DND-41 (cell line): ENCODE measurements at regions not wholly inside any gene's neighbourhood (a gene's known extent, or its start where the extent isn't known, plus 50 kb on each side); places are given as distances from the start of the nearest gene placed in this dataset.
A peak's percentile ranks its signal among the peaks of the same experiment; 100 is the strongest.

Source experiments
- ATAC-seq: fragments of 200-7000 bp; cut with Tn5 transposase; 3 replicates; pipeline ENCODE4 v1.9.1; 2021; ENCODE audit warnings: low read depth; ENCODE audit not compliant: insufficient read depth
- DNase-seq: peaks from one replicate; pipeline ENCODE4 v3.0.0-alpha.2; 2020
- H2AFZ ChIP-seq: 2 replicates; pipeline ENCODE4 v1.6.0; 2012; ENCODE audit warnings: low read depth, low read length
- H3K27ac ChIP-seq: 2 replicates; pipeline ENCODE4 v1.5.1; 2012; ENCODE audit warnings: low read length, inconsistent platforms
- H3K27me3 ChIP-seq: fragments of 200-600 bp; sonication (generic); 2 replicates; pipeline ENCODE4 v1.6.0; 2012; ENCODE audit warnings: low read length, mild to moderate bottlenecking, inconsistent platforms; ENCODE audit not compliant: insufficient read depth, poor library complexity
- H3K36me3 ChIP-seq: 2 replicates; pipeline ENCODE4 v1.5.1; 2012; ENCODE audit warnings: low read length, inconsistent platforms; ENCODE audit not compliant: insufficient read depth
- H3K4me1 ChIP-seq: 2 replicates; pipeline ENCODE4 v1.5.1; 2012; ENCODE audit warnings: mild to moderate bottlenecking, low read length; ENCODE audit not compliant: insufficient read depth
- H3K4me2 ChIP-seq: 2 replicates; pipeline ENCODE4 v1.6.0; 2012; ENCODE audit warnings: mild to moderate bottlenecking, moderate library complexity, low read length, inconsistent platforms; ENCODE audit not compliant: insufficient read depth
- H3K4me3 ChIP-seq, 2 experiments: fragments of 200-600 bp in 1 of 2; shearing (Covaris generic) in 1 of 2; 2 replicates each; pipeline ENCODE4 v1.5.1; 2012 to 2016; ENCODE audit warnings: inconsistent platforms in 2 of 2, low read length in 2 of 2, mild to moderate bottlenecking in 2 of 2, low read depth in 1 of 2, moderate library complexity in 1 of 2
- H3K79me2 ChIP-seq: 2 replicates; pipeline ENCODE4 v1.6.0; 2012; ENCODE audit warnings: low read length, inconsistent platforms; ENCODE audit not compliant: insufficient read depth
- H3K9ac ChIP-seq: 2 replicates; pipeline ENCODE4 v1.6.0; 2012; ENCODE audit warnings: low read depth, mild to moderate bottlenecking, inconsistent platforms, low read length, moderate library complexity
- H3K9me3 ChIP-seq: 2 replicates; pipeline ENCODE4 v1.5.1; 2012; ENCODE audit warnings: low read length, moderate library complexity, mild to moderate bottlenecking, inconsistent platforms; ENCODE audit not compliant: insufficient read depth, severe bottlenecking
- H4K20me1 ChIP-seq: 2 replicates; pipeline ENCODE4 v1.6.0; 2012; ENCODE audit warnings: low read length; ENCODE audit not compliant: insufficient read depth
- CTCF ChIP-seq: IDR thresholded peaks from 2 replicates; pipeline ENCODE4 v1.5.1; 2012; ENCODE audit warnings: borderline replicate concordance, low read length, moderate library complexity, mild to moderate bottlenecking; ENCODE audit not compliant: poor library complexity, severe bottlenecking; ENCODE audit errors: extremely low read depth
- EZH2 ChIP-seq: IDR thresholded peaks from 3 replicates; pipeline ENCODE4 v1.6.1; 2012; ENCODE audit warnings: borderline replicate concordance, low read depth, mild to moderate bottlenecking, moderate library complexity, low read length, inconsistent platforms; ENCODE audit not compliant: severe bottlenecking

DNA sequence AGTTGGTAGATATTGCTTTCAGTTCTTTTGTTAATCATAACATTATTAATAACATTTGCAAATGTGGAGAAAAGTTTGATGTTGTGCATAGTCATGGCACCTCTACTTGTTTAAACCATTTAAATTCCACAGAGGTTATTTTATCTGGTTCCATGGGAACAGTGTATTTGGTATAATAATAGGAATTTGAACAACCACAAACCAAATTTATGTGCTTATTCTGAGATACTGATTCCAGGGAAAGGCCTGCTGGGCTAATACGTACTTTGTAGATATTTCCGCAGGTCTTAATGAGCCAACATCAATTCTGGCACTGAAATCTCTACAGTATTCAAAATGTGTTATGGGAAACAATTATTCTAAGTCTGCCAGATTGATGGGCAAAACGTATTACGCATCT, 319.0 kb downstream of the DKK2 start:
- Histone ChIP-seq H2AFZ (no peak overlapping the region), H3K4me3 (no peak overlapping the region), H3K4me2 (no peak overlapping the region), H3K27ac (no peak overlapping the region), H3K36me3 (no peaks in the 10 kb centered on the region), H3K27me3 (no peaks in the 10 kb centered on the region), H3K79me2 (no peaks in the 10 kb centered on the region), H3K9ac (no peak overlapping the region), H3K9me3 (no peaks in the 10 kb centered on the region), H3K4me1 (no peaks in the 10 kb centered on the region), H4K20me1 (no peaks in the 10 kb centered on the region)
- ATAC-seq (no peak), DNase-seq (no peak)
- no peak for TF ChIP-seq CTCF
- no peak for TF ChIP-seq EZH2

DNA sequence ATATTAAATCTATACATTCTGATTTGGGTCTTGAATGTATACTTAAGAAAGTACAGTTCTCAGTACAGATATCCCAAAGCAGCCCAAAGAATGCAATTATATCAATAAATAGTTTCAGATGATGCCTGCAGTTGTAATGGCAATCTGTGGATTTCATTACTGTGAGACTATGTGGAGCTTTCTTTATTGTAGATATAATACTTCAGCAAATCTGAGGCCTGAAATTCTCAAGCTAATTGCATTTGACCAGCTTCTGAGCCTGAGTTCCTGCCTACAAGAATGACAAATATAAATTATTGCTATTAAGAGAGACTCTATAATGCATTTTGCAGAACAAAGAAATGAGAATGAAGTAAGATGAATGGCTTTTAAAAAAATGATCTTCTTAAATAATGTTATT, 320.3 kb downstream of the DKK2 start:
- H4K20me1 ChIP-seq = no peaks in the 10 kb centered on the region
- DNase-seq = no peak
- no peak for TF ChIP-seq CTCF
- TF ChIP-seq EZH2 = no peak
- no peaks in the 10 kb centered on the region for H3K79me2 ChIP-seq
- no peak overlapping the region for H2AFZ ChIP-seq
- H3K4me2 ChIP-seq = no peak overlapping the region
- H3K9me3 ChIP-seq = no peaks in the 10 kb centered on the region
- H3K36me3 ChIP-seq = no peaks in the 10 kb centered on the region
- H3K27ac ChIP-seq = no peak overlapping the region
- H3K4me3 ChIP-seq = no peak overlapping the region
- no peaks in the 10 kb centered on the region for H3K27me3 ChIP-seq
- H3K9ac ChIP-seq = no peak overlapping the region
- ATAC-seq = no peak
- no peaks in the 10 kb centered on the region for H3K4me1 ChIP-seq

DNA sequence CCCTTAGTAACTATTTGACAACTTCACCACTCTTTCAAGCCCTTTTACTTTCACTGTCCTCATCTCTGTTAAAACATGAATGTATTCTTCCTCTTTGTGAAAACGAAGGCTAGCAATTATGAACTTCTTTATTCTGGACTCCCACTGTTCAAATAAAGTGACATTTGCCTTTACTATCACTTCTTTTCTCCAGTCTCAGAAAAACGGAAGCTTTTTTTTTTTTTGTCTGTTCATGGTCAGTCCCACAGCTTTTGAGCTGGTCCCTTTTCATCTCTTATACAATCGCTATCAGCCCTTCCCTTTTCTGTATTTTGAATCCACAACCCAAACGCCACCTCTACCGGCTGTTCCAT, 327.7 kb downstream of the DKK2 start:
- no peaks in the 10 kb centered on the region for H4K20me1 ChIP-seq
- H3K4me1 ChIP-seq = peaks cover 5% of the 10 kb centered on the region; the same call in 1 of the 2 replicates
- DNase-seq = no peak
- H3K36me3 ChIP-seq = no peaks in the 10 kb centered on the region
- no peak overlapping the region for H3K9ac ChIP-seq
- ATAC-seq = 0 out of 3 replicates have a peak, but pooled peaks have one; percentile 12
- H3K79me2 ChIP-seq = no peaks in the 10 kb centered on the region
- H3K9me3 ChIP-seq = no peaks in the 10 kb centered on the region
- no peak overlapping the region for H2AFZ ChIP-seq
- no peak for TF ChIP-seq CTCF
- no peak for TF ChIP-seq EZH2
- H3K4me2 ChIP-seq = no peak overlapping the region
- no peaks in the 10 kb centered on the region for H3K27me3 ChIP-seq
- no peak overlapping the region for H3K27ac ChIP-seq
- no peak overlapping the region for H3K4me3 ChIP-seq
